Parathyroid adenoma (tissue), 2 donors: ENCODE measurements at regions not wholly inside any gene's neighbourhood (a gene's known extent, or its start where the extent isn't known, plus 50 kb on each side); places are given as distances from the start of the nearest gene placed in this dataset.

Source experiments
- H2AFZ ChIP-seq: fragments of 300-600 bp; sonication (generic); one replicate; pipeline ENCODE4 v1.7.0; 2017; ENCODE audit warnings: antibody characterized with exemption, mild to moderate bottlenecking
- H3K27ac ChIP-seq: fragments of 300-600 bp; sonication (generic); one replicate; pipeline ENCODE4 v1.7.0; 2017
- H3K27me3 ChIP-seq: fragments of 300-600 bp; sonication (generic); one replicate; pipeline ENCODE4 v1.7.0; 2017; ENCODE audit warnings: low read length; ENCODE audit not compliant: control insufficient read depth, insufficient read depth
- H3K36me3 ChIP-seq: fragments of 300-600 bp; sonication (generic); one replicate; pipeline ENCODE4 v1.7.0; 2017; ENCODE audit warnings: low read length; ENCODE audit not compliant: control insufficient read depth, insufficient read depth
- H3K4me1 ChIP-seq: fragments of 300-600 bp; sonication (generic); one replicate; pipeline ENCODE4 v1.7.0; 2017; ENCODE audit warnings: control low read depth
- H3K4me2 ChIP-seq: fragments of 300-600 bp; sonication (generic); one replicate; pipeline ENCODE4 v1.7.0; 2017; ENCODE audit warnings: low read length
- H3K4me3 ChIP-seq: fragments of 300-600 bp; sonication (generic); one replicate; pipeline ENCODE4 v1.7.0; 2017; ENCODE audit warnings: low read depth, low read length
- H3K79me2 ChIP-seq: fragments of 300-600 bp; sonication (generic); one replicate; pipeline ENCODE4 v1.7.0; 2017; ENCODE audit warnings: control low read depth
- H3K9ac ChIP-seq: fragments of 300-600 bp; sonication (generic); one replicate; pipeline ENCODE4 v1.7.0; 2017; ENCODE audit warnings: mild to moderate bottlenecking
- H3K9me3 ChIP-seq: fragments of 300-600 bp; sonication (generic); one replicate; pipeline ENCODE4 v1.7.0; 2017; ENCODE audit warnings: low read length; ENCODE audit not compliant: control insufficient read depth
- TF ChIP-seq, protein P1 (sequence below): fragments of 300-600 bp; sonication (generic); IDR thresholded peaks from one replicate; pipeline ENCODE4 v1.7.0; 2017; ENCODE audit warnings: antibody characterized with exemption, mild to moderate bottlenecking
- donor health status: primary hyperparathyroidism.

GRCh38 chr17:17406225-17406624 lies 70.6 kb upstream of the MED9 start:
- no peaks in the 10 kb centered on the region for H3K79me2 ChIP-seq
- no peak overlapping the region for H3K9ac ChIP-seq
- no peak overlapping the region for H3K4me3 ChIP-seq
- no peak overlapping the region for H3K27ac ChIP-seq
- TF ChIP-seq, protein P1, sequence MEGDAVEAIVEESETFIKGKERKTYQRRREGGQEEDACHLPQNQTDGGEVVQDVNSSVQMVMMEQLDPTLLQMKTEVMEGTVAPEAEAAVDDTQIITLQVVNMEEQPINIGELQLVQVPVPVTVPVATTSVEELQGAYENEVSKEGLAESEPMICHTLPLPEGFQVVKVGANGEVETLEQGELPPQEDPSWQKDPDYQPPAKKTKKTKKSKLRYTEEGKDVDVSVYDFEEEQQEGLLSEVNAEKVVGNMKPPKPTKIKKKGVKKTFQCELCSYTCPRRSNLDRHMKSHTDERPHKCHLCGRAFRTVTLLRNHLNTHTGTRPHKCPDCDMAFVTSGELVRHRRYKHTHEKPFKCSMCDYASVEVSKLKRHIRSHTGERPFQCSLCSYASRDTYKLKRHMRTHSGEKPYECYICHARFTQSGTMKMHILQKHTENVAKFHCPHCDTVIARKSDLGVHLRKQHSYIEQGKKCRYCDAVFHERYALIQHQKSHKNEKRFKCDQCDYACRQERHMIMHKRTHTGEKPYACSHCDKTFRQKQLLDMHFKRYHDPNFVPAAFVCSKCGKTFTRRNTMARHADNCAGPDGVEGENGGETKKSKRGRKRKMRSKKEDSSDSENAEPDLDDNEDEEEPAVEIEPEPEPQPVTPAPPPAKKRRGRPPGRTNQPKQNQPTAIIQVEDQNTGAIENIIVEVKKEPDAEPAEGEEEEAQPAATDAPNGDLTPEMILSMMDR, result no peak
- no peak overlapping the region for H3K4me2 ChIP-seq
- no peaks in the 10 kb centered on the region for H3K4me1 ChIP-seq
- no peaks in the 10 kb centered on the region for H3K36me3 ChIP-seq
- H2AFZ ChIP-seq, result no peak overlapping the region
- no peaks in the 10 kb centered on the region for H3K9me3 ChIP-seq
- H3K27me3 ChIP-seq, result no peaks in the 10 kb centered on the region

GRCh38 chr17:17408236-17408794 lies 68.5 kb upstream of the MED9 start:
- Histone ChIP-seq H3K4me1 (no peaks in the 10 kb centered on the region), H3K79me2 (no peaks in the 10 kb centered on the region), H3K27me3 (no peaks in the 10 kb centered on the region), H3K36me3 (no peaks in the 10 kb centered on the region), H3K9me3 (no peaks in the 10 kb centered on the region), H3K4me3 (no peak overlapping the region), H3K4me2 (no peak overlapping the region), H3K27ac (no peak overlapping the region), H2AFZ (no peak overlapping the region), H3K9ac (no peak overlapping the region)
- TF ChIP-seq, protein P1, result no peak

GRCh38 chr17:17410357-17410756 lies 66.4 kb upstream of the MED9 start:
- H3K9ac ChIP-seq, result no peak overlapping the region
- no peak overlapping the region for H3K4me3 ChIP-seq
- H3K4me2 ChIP-seq, result no peak overlapping the region
- no peaks in the 10 kb centered on the region for H3K27me3 ChIP-seq
- no peaks in the 10 kb centered on the region for H3K9me3 ChIP-seq
- no peaks in the 10 kb centered on the region for H3K36me3 ChIP-seq
- H2AFZ ChIP-seq, result no peak overlapping the region
- TF ChIP-seq, protein P1, result no peak
- no peaks in the 10 kb centered on the region for H3K79me2 ChIP-seq
- no peak overlapping the region for H3K27ac ChIP-seq
- no peaks in the 10 kb centered on the region for H3K4me1 ChIP-seq

- H3K9me3 ChIP-seq, result no peaks in the 10 kb centered on the region
- H3K27me3 ChIP-seq, result no peaks in the 10 kb centered on the region
- no peak overlapping the region for H3K4me3 ChIP-seq
- no peaks in the 10 kb centered on the region for H3K4me1 ChIP-seq
- H2AFZ ChIP-seq, result no peak overlapping the region
- H3K27ac ChIP-seq, result no peak overlapping the region
- no peak overlapping the region for H3K9ac ChIP-seq
- H3K36me3 ChIP-seq, result no peaks in the 10 kb centered on the region
- H3K4me2 ChIP-seq, result no peak overlapping the region
- H3K79me2 ChIP-seq, result no peaks in the 10 kb centered on the region
- TF ChIP-seq, protein P1, result no peak
Measured at GRCh38 chr17:17411692-17412091, 65.1 kb upstream of the MED9 start.

DNA sequence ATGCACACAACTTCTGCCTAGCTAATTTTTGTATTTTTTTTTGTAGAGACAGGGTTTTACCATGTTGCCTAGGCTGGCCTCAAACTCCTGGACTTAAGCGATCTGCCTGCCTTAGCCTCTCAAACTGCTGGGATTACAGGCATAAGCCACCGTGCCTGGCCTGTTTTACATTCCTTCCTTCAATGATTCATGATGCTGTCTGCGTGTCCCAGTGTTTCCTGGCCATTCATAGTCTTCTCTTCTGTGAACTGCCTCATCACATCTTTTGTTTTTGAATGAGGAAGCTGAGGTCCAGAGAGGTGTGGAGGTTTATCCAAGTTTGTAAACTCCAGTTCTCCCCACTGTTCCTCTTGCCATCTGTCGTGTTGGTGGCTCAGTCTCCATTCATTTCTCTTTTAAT lies 64.5 kb upstream of the MED9 start:
- H3K4me1 ChIP-seq, result no peaks in the 10 kb centered on the region
- TF ChIP-seq, protein P1, result no peak
- no peaks in the 10 kb centered on the region for H3K79me2 ChIP-seq
- no peak overlapping the region for H3K4me2 ChIP-seq
- H3K27me3 ChIP-seq, result no peaks in the 10 kb centered on the region
- H3K36me3 ChIP-seq, result no peaks in the 10 kb centered on the region
- no peak overlapping the region for H3K9ac ChIP-seq
- H3K4me3 ChIP-seq, result no peak overlapping the region
- no peak overlapping the region for H3K27ac ChIP-seq
- H2AFZ ChIP-seq, result no peak overlapping the region
- no peaks in the 10 kb centered on the region for H3K9me3 ChIP-seq
